Spleen (tissue), 11 donors: ENCODE measurements at regions not wholly inside any gene's neighbourhood (a gene's known extent, or its start where the extent isn't known, plus 50 kb on each side); places are given as distances from the start of the nearest gene placed in this dataset.

Experiments
- DNase-seq: peaks from one replicate; pipeline ENCODE4 v3.0.0-alpha.2; 2020
- H3K27ac ChIP-seq, 8 donors: fragments of 200-600 bp; sonication (generic) in 7 of 8; 1 replicate in 4 of 8; 2 replicates in 4 of 8; pipeline versions ENCODE4 v1.5.0 to v1.8.0; 2016 to 2021; ENCODE audit warnings: inconsistent platforms in 4 of 8, mild to moderate bottlenecking in 4 of 8, moderate library complexity in 1 of 8
- H3K27me3 ChIP-seq, 7 donors: fragments of 200-600 bp; sonication (generic) in 6 of 7; replicated peaks in 1 of 7; 1 replicate in 4 of 7; 2 replicates in 3 of 7; pipeline versions ENCODE4 v1.5.0 to v1.8.0; 2016 to 2021; ENCODE audit warnings: inconsistent platforms in 3 of 7, mild to moderate bottlenecking in 1 of 7
- H3K36me3 ChIP-seq, 6 donors: fragments of 200-600 bp; sonication (generic) in 5 of 6; 1 replicate in 4 of 6; 2 replicates in 2 of 6; pipeline versions ENCODE4 v1.5.0 to v1.8.0; 2016 to 2021; ENCODE audit warnings: inconsistent platforms in 2 of 6
- H3K4me1 ChIP-seq, 6 donors: fragments of 200-600 bp; sonication (generic) in 5 of 6; 1 replicate in 3 of 6; 2 replicates in 3 of 6; pipeline versions ENCODE4 v1.5.0 to v1.8.0; 2016 to 2021; ENCODE audit warnings: inconsistent platforms in 3 of 6
- H3K4me3 ChIP-seq, 8 donors: fragments of 200-600 bp; sonication (generic) in 7 of 8; 1 replicate in 4 of 8; 2 replicates in 4 of 8; pipeline versions ENCODE4 v1.5.0 to v1.8.0; 2016 to 2021; ENCODE audit warnings: inconsistent platforms in 4 of 8, mild to moderate bottlenecking in 4 of 8, moderate library complexity in 2 of 8
- H3K9me3 ChIP-seq, 8 donors: fragments of 200-600 bp; sonication (generic) in 7 of 8; 1 replicate in 4 of 8; 2 replicates in 4 of 8; pipeline versions ENCODE4 v1.5.0 to v1.8.0; 2016 to 2021; ENCODE audit warnings: inconsistent platforms in 4 of 8
- CTCF ChIP-seq, 11 experiments: fragments of 200-600 bp in 7 of 11; fragments of 450-650 bp in 4 of 11; sonication (generic) in 4 of 11; IDR thresholded peaks in 8 of 11; conservative IDR thresholded peaks in 3 of 11; 1 replicate in 7 of 11; 2 replicates in 4 of 11; pipeline versions ENCODE4 v1.4.0 to v1.8.0; 2016 to 2021; ENCODE audit warnings: antibody characterized with exemption in 11 of 11, inconsistent platforms in 4 of 11, mild to moderate bottlenecking in 1 of 11
- POLR2A ChIP-seq, 3 donors: fragments of 450-650 bp; IDR thresholded peaks; one replicate each; pipeline ENCODE4 v1.5.1; 2017; ENCODE audit warnings: antibody characterized with exemption in 3 of 3, mild to moderate bottlenecking in 1 of 3
- POLR2AphosphoS5 ChIP-seq, 3 donors: sonication (generic); formaldehyde crosslinking; IDR thresholded peaks; one replicate each; pipeline ENCODE4 v1.5.1; 2017; ENCODE audit warnings: antibody characterized with exemption in 3 of 3
- WGBS, 5 donors: extraction: QIAGEN DNeasy Blood & Tissue Kit in 3 of 5; methylation state at CpG; one replicate each; pipeline versions ENCODE4 v1.1.5 to v1.1.7; 2013 to 2018; 5-methylcytosine and 5-hydroxymethylcytosine counted together
- intact Hi-C: fragments of 100-400 bp; cut with DNase I; formaldehyde crosslinking; loops from one replicate; pipeline ENCODE4 v1.15.0; 2023; ENCODE audit warnings: low total_unique reads
- donor health status: healthy with polysubstance abuse.
- donor health status: DM: no; HTN: no; CAD: no; lungs with moderate emphysema.
- donor health status: DM: no; HTN: no; CAD: no.
- donor health status: Bipolar disorder and iron deficiency.
- donor health status: healthy.
- donor health status: DM: no; HTN: no; CAD: no.
- donor health status: DM: yes; HTN: yes; CAD: no.

GRCh38 chr5:51095486-51095885 is 287.8 kb upstream of the ISL1 start:
- Histone ChIP-seq H3K9me3 (no peaks in the 10 kb centered on the region), H3K4me3 (no peak overlapping the region), H3K27ac (no peak overlapping the region), H3K4me1 (no peaks in the 10 kb centered on the region), H3K27me3 (no peaks in the 10 kb centered on the region), H3K36me3 (no peaks in the 10 kb centered on the region)
- intact Hi-C loops = no loop called here
- TF ChIP-seq POLR2AphosphoS5 (IDR thresholded peaks at IDR 0.05) (no peak), POLR2A (IDR thresholded peaks at IDR 0.05) (no peak), CTCF (IDR thresholded peaks at IDR 0.05 in 8 of 11, conservative IDR thresholded peaks at IDR 0.05 in 3 of 11) (no peak)
- no peak for DNase-seq
- WGBS, 5 donors = 50 to 69% (median 64%) methylated on average over 8 of the region's 8 CpGs

GRCh38 chr5:51096859-51097258 is 286.4 kb upstream of the ISL1 start:
- no peak for TF ChIP-seq POLR2AphosphoS5 (IDR thresholded peaks at IDR 0.05)
- Histone ChIP-seq H3K27ac (no peak overlapping the region), H3K4me1 (no peaks in the 10 kb centered on the region), H3K27me3 (no peaks in the 10 kb centered on the region), H3K9me3 (peaks cover 0 to 6% (median 0%) of the 10 kb centered on the region in 8 donors), H3K4me3 (no peak overlapping the region), H3K36me3 (no peaks in the 10 kb centered on the region)
- intact Hi-C loops = no loop called here
- WGBS, 5 donors = 72 to 84% (median 78%) methylated on average over 3 of the region's 3 CpGs
- DNase-seq = no peak

GRCh38 chr5:51099173-51099853 is 283.9 kb upstream of the ISL1 start:
- H3K27ac ChIP-seq = no peak overlapping the region
- WGBS, 5 donors = 74 to 83% (median 77%) methylated on average over 6 of the region's 6 CpGs
- no peaks in the 10 kb centered on the region for H3K4me1 ChIP-seq
- intact Hi-C loops = no loop called here
- DNase-seq = no peak
- TF ChIP-seq CTCF (IDR thresholded peaks at IDR 0.05 in 8 of 11, conservative IDR thresholded peaks at IDR 0.05 in 3 of 11) (no peak), POLR2A (IDR thresholded peaks at IDR 0.05) (no peak), POLR2AphosphoS5 (IDR thresholded peaks at IDR 0.05) (no peak)
- H3K27me3 ChIP-seq = no peaks in the 10 kb centered on the region
- no peaks in the 10 kb centered on the region for H3K36me3 ChIP-seq
- H3K9me3 ChIP-seq = peaks cover 0 to 6% (median 0%) of the 10 kb centered on the region in 8 donors
- H3K4me3 ChIP-seq = no peak overlapping the region

- Histone ChIP-seq H3K9me3 (peaks cover 0 to 6% (median 0%) of the 10 kb centered on the region in 8 donors), H3K4me1 (no peaks in the 10 kb centered on the region), H3K27me3 (no peaks in the 10 kb centered on the region), H3K27ac (no peak overlapping the region), H3K4me3 (no peak overlapping the region), H3K36me3 (no peaks in the 10 kb centered on the region)
- intact Hi-C loops = no loop called here
- TF ChIP-seq POLR2AphosphoS5 (IDR thresholded peaks at IDR 0.05) = no peak
- TF ChIP-seq POLR2A (IDR thresholded peaks at IDR 0.05) = no peak
- no peak for TF ChIP-seq CTCF (IDR thresholded peaks at IDR 0.05 in 8 of 11, conservative IDR thresholded peaks at IDR 0.05 in 3 of 11)
- no peak for DNase-seq
- WGBS, 5 donors = 67 to 73% (median 69%) methylated on average over 2 of the region's 2 CpGs
Observed at GRCh38 chr5:51104556-51104955, 278.7 kb upstream of the ISL1 start.
